Renal cortex interstitium (tissue), 11 donors: ENCODE measurements at regions not wholly inside any gene's neighbourhood (a gene's known extent, or its start where the extent isn't known, plus 50 kb on each side); places are given as distances from the start of the nearest gene placed in this dataset.

ENCODE experiments used
- DNase-seq, 11 donors: peaks; one replicate each; pipeline ENCODE4 v3.0.0-alpha.2; 2013; ENCODE audit warnings: low read depth in 9 of 11, low spot score in 4 of 11; ENCODE audit errors: extremely low read depth in 1 of 11

DNA sequence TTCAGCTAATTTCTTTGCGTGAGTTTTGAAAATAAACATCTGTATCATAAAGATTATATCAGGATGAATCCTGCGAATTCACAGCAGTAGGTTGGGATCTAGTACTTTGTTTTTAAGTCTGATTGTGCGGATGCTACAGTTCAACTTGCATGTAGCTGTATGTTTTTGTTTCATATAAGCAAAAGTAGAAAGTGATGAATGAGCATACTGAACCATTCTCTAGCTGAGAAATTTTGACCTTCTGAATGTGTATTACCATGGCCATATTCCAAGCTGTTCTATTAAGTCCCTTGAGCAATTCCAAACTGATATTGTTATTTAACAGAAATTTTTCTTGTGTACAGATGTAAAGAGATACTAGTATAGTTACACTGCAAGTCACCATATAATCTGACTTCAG is 358.8 kb upstream of the MEOX2 start:
- DNase-seq, result no peak

DNA sequence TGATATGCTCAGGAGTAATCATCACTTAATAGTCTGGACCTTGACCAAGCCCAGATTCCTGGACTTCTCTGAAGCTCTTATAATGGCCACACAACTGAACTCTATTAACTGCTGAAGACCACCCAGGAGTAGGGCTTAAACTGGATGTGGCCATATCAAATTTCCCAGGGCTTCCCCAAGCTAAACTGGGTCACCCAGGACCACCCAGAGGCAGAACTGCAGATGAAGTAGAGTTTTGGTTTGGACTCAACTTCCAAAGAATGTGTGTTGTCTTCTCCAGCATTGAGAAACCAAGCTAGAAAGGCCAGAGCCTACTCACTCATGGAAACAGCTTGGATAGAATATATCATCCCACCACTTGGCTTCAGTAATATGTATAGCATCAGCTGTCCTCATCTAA is 358.2 kb upstream of the MEOX2 start:
- no peak for DNase-seq

DNA sequence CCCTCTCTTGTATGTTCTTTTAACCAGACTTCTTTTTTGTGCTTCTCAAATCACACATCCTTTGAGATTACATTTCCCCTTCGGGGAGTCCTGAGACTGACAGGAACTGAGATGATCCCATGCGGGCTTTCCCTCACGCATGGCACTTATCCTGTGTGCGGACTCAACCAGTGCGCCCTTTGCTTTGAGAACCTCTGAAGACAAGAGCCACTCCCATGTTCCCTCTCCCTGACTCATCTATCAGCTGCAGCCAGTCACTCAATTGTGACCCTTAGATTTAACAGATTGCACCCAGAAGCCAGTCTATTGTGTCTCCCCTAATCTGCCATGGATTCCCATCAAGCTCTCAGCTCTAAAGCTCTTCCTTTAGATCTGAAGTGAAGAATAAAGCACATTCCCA is 353.9 kb upstream of the MEOX2 start:
- no peak for DNase-seq

DNA sequence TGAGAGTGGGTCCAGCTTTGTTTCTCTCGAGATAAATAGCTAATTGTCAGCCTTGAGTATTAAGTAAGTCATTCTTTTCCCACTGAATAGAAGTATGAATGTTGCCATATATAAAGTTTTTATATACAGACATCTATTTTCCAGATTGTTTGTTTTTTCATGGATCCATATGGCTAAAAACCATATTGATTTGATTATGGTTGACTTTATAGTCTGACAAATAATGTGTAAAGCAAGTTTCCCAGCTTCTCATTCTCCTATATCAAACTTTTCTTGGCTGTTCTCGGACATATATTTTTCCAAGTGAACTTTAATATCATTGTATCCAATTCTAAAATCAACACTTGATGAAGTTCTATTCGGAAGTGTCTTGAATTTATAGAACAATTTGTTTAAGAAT is 352.4 kb upstream of the MEOX2 start:
- DNase-seq, result no peak

DNA sequence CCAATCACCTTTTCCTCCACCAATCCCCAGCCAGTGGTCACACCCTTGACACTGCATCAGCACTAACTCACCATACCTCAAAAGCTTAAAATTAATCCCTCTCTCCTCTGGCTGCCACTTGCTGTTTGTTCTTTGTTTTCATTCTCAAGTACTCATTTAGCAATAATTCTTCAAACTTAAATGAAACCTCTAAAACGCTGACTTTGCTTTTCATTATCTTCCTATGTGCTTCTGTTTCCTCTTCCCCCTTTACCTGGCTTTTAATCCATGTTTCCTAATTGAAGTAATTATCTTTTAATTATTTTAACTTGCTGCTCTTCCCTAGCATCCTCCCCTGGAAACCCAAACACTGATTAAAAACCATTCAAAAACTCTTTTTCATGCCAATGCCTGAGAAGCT is 348.9 kb upstream of the MEOX2 start:
- no peak for DNase-seq

DNA sequence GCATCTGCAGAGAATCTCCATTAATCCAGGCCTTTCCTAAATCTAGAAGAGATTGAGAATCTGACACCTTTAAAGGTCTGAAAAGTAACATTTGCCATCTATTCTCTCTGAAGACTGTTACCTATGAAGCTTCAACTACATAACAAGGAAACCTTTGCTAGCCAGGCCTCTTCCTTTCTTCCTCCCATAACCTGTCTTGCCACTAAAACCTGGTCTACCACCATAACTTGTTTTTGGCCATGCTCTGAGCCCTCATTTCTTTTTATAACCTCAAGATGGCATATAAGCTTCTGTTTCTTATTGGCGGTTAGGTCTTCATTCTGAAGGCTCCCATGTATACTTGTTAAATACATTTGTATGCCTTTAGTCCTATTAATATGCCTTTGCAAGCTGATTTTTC is 348.4 kb upstream of the MEOX2 start:
- no peak for DNase-seq

DNA sequence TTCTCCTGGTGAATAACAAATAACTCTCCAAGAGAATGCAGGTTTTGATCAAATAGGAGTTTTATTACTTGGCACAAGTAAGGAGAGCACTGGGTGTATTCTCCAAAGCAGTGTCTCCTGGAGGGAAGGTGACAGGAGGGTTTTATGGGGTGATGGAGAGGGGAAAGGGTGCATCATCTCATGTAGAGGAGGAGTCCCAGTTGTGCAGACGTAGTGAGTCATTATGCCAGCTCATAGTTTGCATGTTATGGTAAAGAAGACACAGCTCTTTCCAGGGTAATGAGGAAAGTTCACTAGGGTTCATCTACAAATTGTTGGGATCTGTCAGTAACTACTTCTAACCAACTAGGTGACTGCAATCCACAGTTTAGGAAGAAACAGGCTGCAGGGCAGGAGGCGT is 347.9 kb upstream of the MEOX2 start:
- no peak for DNase-seq

DNA sequence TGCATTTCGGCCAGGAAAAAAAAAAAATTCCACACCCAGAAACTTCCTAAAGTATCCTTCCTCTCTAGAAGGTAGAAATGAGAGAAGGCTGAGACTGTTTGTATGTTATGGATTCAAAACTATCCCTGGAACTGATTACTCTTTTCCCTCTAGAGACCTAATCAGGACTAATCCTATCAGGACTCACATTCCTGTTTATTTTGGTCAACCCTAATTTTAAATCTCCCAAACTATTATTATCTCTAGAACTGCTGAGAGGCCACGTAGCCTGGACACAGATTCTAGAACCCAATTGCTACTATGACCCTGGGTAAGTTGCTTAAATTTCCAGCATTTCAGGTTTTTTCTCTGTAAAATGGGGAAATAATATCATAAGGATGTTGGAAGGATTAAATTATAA is 346.8 kb upstream of the MEOX2 start:
- no peak for DNase-seq

DNA sequence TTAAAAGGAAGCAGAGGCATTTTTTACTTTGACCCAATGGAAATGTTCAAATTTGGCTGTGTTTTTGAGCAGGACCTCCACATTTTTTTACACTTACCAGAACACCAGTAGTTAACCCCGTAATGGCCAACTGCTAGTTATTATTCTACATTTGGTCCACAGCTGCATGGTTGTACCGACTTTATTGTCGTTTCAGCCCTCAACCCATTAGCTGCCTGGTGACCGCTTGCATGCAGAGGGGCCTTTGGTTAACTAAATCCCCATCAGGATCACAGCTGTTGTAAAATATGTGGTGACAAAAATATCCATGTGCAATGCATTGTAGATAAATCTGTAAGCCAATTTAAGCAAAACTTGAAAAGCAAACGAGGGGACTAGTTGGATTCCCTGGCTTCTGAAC is 342.2 kb upstream of the MEOX2 start:
- no peak for DNase-seq

DNA sequence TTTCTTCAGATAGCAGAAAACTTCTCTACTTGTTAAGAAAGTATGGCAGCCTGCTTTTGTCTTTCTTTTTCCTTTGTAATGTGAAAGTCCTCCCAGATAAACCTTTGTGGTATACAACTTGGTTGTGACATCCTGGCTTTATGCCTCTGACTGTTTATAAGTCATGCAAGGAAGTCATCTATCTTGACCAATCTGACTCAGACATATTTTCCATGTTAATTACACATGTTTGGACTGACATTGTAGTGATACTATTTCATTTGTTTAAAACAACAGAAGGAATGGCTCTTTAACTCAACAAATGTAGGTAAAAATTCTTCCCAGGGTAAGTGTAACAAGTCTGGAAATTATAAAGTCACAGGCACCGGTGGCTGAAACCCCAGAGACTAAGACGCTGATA is 341.6 kb upstream of the MEOX2 start:
- DNase-seq, result peak in 1 of 11 donors; percentile 13

DNA sequence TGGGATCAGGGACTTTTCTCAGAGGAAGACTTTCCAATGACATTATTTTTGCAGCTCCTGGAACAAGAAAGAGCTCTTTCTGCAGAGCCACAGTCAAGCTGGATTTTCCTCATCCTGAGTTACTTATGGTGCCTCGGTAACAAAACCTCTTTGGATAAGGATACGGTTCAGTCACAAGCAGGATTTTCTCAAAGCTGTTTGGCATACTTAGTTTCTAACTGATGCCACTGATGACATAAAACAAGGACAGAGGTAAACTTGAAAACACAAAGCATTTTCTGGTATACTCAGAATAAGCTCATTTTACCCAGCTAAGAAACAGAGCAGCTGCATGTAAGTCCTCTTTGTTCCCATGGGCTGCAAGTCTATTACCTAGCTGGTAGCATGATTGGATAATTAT is 340.9 kb upstream of the MEOX2 start:
- DNase-seq, result no peak

DNA sequence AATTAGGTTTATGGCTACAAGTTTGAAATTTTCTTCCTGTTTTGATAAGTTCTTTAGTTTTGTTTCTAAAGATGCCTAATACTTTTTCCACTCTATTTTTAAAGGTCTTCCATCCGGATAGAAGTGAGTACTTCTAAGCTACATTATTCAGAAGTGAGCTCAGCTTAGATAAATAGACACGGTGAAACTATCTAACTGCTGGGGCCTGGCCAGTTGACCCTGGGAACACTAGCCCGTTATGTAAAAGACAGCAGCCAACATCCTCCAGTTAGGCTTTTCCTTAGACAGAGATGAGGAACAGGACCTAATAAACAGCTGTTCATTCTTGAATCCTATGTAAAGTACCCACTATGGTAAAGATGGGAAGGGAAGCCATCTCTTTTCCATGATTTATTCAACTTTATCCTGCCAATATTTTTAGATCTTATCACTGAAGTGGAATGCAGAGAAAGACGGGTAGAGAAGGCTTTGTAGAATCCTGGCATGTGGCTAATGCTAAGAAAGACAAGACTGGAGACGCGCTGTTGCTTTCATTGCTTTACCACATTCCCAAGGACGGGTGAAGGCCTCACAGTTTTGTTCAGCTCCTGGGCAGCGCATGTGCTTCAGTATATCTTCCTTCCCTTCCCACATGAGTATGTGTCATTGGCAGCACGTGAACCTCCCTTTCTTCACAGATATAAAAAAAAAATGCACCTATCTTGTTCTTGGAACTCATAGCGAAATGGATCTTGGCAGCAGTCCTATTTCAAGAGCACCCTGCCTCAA is 340.0 kb upstream of the MEOX2 start:
- no peak for DNase-seq

DNA sequence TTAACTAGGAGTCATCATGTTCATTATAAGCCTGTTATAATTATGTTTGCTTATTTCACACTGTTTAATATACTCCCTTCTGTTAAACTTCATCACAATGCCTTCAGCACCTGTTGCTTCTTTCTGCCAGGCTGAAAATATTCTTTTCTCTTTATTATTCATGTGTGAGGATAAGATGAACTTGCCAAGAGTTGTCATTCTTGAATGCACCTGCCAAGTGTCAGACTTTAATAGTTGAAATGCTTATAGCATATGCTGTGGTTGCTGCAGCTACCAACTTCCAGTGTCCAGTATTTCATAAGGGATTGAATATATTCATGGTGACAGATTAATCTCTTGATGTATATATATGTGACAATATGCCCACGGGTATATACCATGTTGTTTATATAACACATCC is 339.2 kb upstream of the MEOX2 start:
- no peak for DNase-seq

DNA sequence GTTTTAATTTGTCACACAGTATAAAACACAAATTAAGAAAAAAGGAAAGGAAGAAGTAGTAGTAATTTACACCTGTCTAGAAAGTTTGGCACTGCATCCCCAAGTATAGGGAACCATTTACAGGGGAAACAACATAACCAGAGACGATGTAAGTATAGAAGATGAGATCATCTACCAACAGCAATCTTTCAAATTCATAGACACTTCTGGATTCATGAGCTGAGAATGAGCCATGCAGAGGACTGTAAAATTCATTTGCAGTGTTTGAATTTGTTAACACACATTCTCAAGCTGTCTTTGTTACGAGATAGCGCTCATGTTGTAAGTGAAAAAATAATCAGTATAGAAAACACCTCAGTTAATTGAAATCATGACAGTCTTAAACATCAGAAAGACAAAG is 337.0 kb upstream of the MEOX2 start:
- no peak for DNase-seq

DNA sequence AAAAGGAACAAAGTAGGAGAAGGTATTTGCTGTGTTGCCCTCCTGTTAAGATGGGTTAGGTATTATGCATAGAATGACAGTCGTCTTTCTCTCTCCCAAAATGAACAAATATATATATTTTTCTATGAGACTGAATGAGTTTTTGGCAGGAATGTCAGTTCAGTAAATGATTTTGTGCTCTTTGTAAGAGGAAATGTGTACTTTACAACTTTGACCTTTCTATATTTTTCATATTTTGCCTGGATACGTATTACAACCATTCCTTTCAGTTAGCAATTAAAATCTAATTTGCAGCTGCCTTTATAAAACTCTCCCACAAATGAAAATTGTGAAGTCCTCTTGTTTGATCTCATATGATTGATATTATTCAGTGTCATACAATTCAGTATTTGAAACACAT is 336.6 kb upstream of the MEOX2 start:
- no peak for DNase-seq

DNA sequence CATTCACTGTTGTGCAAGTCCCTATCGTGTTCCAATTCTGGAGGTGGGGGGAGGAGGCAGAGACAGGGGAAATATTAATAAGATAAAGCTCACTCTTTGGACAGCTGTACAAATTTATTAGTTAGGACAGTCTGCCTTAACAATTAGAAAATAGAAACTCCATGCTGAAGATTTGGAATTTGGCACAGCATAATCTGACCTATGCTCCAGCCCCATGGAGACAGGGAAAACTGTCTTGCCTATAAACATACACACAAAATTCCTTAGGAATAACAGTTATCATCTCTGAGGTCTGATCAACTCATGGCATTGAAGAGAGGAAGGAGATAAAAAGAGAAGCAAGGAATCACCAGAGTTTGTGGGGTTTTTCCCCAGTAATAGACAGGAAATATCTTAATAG is 335.4 kb upstream of the MEOX2 start:
- DNase-seq, result no peak

DNA sequence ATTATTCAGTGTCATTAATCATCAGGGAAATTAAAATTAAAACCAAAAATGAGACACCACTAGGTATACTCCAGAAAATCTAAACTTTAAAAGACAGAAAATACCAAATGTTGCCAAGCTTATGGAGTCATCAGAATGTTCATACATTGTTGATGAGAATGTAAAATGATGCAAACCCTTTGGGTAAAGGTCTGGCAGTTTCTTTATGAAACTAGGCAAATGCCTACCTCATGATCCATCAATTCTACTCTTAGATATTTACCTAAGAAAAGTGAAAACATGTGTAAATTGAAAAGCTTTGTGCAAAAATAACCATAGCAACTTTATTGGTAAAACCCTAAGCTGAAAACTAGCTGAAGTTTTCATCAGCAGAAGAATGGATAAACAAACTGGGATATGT is 329.5 kb upstream of the MEOX2 start:
- no peak for DNase-seq

DNA sequence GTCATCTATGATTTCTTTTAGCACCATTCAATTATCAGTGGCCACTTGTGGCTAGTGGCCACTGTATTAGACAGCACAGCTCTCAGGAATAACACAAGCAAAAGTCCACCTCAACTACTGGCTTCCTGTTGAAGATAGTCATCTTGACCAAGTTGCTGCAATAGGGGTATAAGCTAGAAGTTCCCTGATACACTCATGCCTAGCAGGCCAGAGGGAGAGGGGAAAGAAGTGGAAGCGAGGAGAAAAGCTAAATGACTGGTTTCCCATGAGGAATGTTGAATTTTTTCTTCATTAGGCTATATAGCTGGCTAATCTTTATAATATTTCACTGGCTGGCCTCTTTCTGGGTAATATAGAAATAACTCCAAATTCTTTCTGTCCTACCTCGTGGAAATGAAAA is 327.5 kb upstream of the MEOX2 start:
- DNase-seq, result no peak

DNA sequence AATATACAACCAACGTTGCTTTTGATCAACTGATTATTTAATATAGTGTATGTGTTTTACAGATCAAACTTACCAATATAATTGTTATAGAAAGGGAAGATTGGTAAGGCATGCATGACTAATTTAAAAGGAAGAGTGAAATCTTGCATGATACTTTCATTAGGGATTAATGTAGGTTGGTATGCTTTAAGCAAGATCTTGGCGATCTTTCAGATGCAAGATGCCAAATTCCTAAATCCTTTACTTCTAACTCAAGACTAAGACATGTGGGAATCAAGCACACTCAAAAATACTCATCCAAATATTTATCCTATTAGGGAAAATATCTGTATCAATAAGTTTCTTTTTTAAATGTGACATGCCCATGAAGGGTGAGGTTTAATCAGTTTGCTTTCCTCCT is 321.4 kb upstream of the MEOX2 start:
- no peak for DNase-seq

DNA sequence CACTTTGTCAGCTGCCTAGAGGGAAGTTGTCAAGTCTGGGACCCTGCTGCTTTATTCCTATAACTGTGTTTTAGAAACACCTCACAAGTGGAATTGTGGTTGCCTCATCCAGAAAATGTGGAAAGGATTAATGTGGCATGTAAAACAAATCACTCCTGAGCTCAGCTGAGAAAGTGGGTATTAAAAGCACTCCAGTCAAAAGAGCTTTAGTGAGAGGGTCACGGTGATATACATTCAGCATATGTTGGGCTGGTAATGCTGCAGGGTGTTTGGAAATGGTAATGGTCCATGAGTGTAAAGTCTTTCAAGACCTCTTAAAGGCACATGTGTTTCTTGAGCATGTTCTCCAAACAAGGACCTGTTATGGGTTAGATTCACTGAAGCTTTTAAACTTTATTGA is 318.2 kb upstream of the MEOX2 start:
- no peak for DNase-seq

DNA sequence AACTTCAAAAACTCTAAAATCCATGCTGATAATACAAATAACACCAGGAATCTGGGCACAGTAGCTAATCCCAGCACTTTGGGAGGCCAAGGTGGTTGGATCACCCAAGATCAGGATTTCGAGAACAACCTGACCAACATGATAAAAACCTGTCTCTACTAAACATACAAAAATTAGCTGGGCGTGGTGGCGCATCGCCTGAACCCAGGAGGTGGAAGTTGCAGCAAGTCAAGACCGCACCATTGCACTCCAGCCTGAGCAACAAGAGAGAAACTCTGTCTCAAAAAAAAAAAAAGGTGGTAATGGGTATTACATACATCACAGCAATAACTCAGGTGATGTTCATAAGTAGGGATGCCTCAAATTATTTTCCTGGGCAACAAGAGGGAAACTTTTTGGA is 315.0 kb upstream of the MEOX2 start:
- DNase-seq, result no peak

DNA sequence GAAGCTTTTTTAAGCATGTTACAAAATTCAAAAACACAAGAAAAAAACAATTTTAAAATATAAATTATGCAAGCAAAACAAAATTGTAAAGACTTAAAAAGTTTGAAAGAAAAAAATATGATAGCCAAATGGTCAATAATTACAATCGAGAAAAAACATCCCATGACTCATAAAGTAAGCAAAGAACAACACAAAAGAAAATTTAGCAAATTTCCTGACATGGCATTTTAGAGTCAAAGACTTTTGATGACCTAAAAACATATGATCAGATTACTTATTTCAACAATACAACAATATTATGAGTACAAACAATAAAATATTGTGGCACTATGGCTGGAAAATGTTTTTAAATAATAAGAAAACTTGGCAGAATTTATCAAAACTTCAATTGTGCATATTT is 312.1 kb upstream of the MEOX2 start:
- DNase-seq, result no peak
